Gastroesophageal sphincter (tissue), 4 donors: ENCODE measurements at regions not wholly inside any gene's neighbourhood (a gene's known extent, or its start where the extent isn't known, plus 50 kb on each side); places are given as distances from the start of the nearest gene placed in this dataset.

Experiments used
- ATAC-seq: fragments of 150-250 bp; one replicate; pipeline ENCODE4 v1.9.1; 2016; ENCODE audit warnings: mild to moderate bottlenecking, moderate library complexity
- H3K27ac ChIP-seq, 4 donors: fragments of 200-600 bp; sonication (generic) in 3 of 4; 1 replicate in 3 of 4; 2 replicates in 1 of 4; pipeline ENCODE4 v1.5.1; 2016 to 2019
- H3K27me3 ChIP-seq: fragments of 200-600 bp; sonication (generic); one replicate; pipeline ENCODE4 v1.5.1; 2019
- H3K36me3 ChIP-seq, 2 donors: fragments of 200-600 bp; sonication (generic); one replicate each; pipeline ENCODE4 v1.5.1; 2019; ENCODE audit warnings: control low read depth in 1 of 2
- H3K4me1 ChIP-seq, 3 donors: fragments of 200-600 bp; sonication (generic); 1 replicate in 2 of 3; 2 replicates in 1 of 3; pipeline ENCODE4 v1.5.1; 2016 to 2019; ENCODE audit warnings: control low read depth in 2 of 3
- H3K4me3 ChIP-seq, 2 donors: fragments of 200-600 bp; sonication (generic); one replicate each; pipeline ENCODE4 v1.5.1; 2019; ENCODE audit warnings: mild to moderate bottlenecking in 1 of 2, moderate library complexity in 1 of 2
- H3K9me3 ChIP-seq, 3 donors: fragments of 200-600 bp; sonication (generic); one replicate each; pipeline ENCODE4 v1.5.1; 2017 to 2019; ENCODE audit warnings: control low read depth in 2 of 3
- CTCF ChIP-seq, 4 experiments: fragments of 200-600 bp in 2 of 4; fragments of 450-650 bp in 2 of 4; sonication (generic) in 1 of 4; IDR thresholded peaks; one replicate each; pipeline ENCODE4 v1.5.1; 2017 to 2019; ENCODE audit warnings: antibody characterized with exemption in 4 of 4, mild to moderate bottlenecking in 2 of 4, moderate library complexity in 2 of 4
- EP300 ChIP-seq: sonication (generic); formaldehyde crosslinking; IDR thresholded peaks from one replicate; pipeline ENCODE4 v1.6.1; 2017; ENCODE audit warnings: antibody characterized with exemption, mild to moderate bottlenecking
- POLR2A ChIP-seq, 2 donors: fragments of 450-650 bp; IDR thresholded peaks; one replicate each; pipeline ENCODE4 v1.6.1; 2017; ENCODE audit warnings: antibody characterized with exemption in 2 of 2, mild to moderate bottlenecking in 2 of 2, moderate library complexity in 1 of 2
- POLR2AphosphoS5 ChIP-seq: sonication (generic); formaldehyde crosslinking; IDR thresholded peaks from one replicate; pipeline ENCODE4 v1.6.1; 2017; ENCODE audit warnings: antibody characterized with exemption
- WGBS, 2 donors: methylation state at CpG; one replicate each; pipeline ENCODE4 v1.1.5; 2018; ENCODE audit warnings: low coverage in 1 of 2; 5-methylcytosine and 5-hydroxymethylcytosine counted together

DNA sequence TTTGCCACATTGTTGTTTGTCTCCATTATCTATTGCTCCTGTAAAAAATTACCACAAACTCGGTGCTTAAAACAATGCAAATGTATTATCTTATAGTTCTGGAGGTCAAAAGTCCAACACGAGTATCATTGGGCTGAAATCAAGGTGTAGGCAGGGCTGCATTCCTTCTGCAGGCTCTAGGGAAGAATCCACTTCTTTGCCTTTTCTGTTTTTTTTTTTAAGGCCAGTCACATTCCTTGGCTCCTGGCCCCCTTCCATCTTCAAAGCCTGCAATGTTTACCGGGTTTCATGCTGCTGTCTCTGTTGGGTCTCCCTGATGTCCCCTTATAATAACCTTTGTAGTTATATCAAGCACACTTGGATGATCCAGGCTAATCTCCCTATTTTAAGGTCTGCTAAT lies 212.7 kb downstream of the PTBP2 start:
- Histone ChIP-seq H3K27ac (no peak overlapping the region), H3K9me3 (no peaks in the 10 kb centered on the region), H3K27me3 (no peaks in the 10 kb centered on the region), H3K4me3 (no peak overlapping the region), H3K4me1 (peaks cover 0 to 21% (median 0%) of the 10 kb centered on the region in 3 donors), H3K36me3 (no peaks in the 10 kb centered on the region)
- no peak for ATAC-seq
- WGBS, 2 donors = 40 to 65% methylated on average over 2 to 3 of the region's 3 CpGs
- TF ChIP-seq POLR2A (IDR thresholded peaks at IDR 0.05) = no peak
- no peak for TF ChIP-seq EP300
- TF ChIP-seq POLR2AphosphoS5 = no peak
- TF ChIP-seq CTCF (IDR thresholded peaks at IDR 0.05) = no peak

GRCh38 chr1:96944432-96945092 lies 223.0 kb downstream of the PTBP2 start:
- H3K27me3 ChIP-seq = no peaks in the 10 kb centered on the region
- no peak overlapping the region for H3K4me3 ChIP-seq
- no peaks in the 10 kb centered on the region for H3K4me1 ChIP-seq
- H3K36me3 ChIP-seq = no peaks in the 10 kb centered on the region
- H3K27ac ChIP-seq = no peak overlapping the region
- no peaks in the 10 kb centered on the region for H3K9me3 ChIP-seq
- WGBS, 2 donors = 48 to 53% methylated on average over 2 of the region's 2 CpGs
- no peak for ATAC-seq
- TF ChIP-seq CTCF (IDR thresholded peaks at IDR 0.05) (no peak), POLR2AphosphoS5 (no peak), EP300 (no peak), POLR2A (IDR thresholded peaks at IDR 0.05) (no peak)

- TF ChIP-seq POLR2A (IDR thresholded peaks at IDR 0.05) = no peak
- no peak for TF ChIP-seq CTCF (IDR thresholded peaks at IDR 0.05)
- TF ChIP-seq EP300 = no peak
- no peak for TF ChIP-seq POLR2AphosphoS5
- no peak for ATAC-seq
- WGBS, 2 donors = 92 to 100% methylated on average over 2 to 6 of the region's 6 CpGs
- H3K27me3 ChIP-seq = no peaks in the 10 kb centered on the region
- no peaks in the 10 kb centered on the region for H3K9me3 ChIP-seq
- no peak overlapping the region for H3K4me3 ChIP-seq
- no peak overlapping the region for H3K27ac ChIP-seq
- no peaks in the 10 kb centered on the region for H3K36me3 ChIP-seq
- H3K4me1 ChIP-seq = no peaks in the 10 kb centered on the region
These were observed 224.0 kb downstream of the PTBP2 start for GRCh38 chr1:96945509-96946084.

DNA sequence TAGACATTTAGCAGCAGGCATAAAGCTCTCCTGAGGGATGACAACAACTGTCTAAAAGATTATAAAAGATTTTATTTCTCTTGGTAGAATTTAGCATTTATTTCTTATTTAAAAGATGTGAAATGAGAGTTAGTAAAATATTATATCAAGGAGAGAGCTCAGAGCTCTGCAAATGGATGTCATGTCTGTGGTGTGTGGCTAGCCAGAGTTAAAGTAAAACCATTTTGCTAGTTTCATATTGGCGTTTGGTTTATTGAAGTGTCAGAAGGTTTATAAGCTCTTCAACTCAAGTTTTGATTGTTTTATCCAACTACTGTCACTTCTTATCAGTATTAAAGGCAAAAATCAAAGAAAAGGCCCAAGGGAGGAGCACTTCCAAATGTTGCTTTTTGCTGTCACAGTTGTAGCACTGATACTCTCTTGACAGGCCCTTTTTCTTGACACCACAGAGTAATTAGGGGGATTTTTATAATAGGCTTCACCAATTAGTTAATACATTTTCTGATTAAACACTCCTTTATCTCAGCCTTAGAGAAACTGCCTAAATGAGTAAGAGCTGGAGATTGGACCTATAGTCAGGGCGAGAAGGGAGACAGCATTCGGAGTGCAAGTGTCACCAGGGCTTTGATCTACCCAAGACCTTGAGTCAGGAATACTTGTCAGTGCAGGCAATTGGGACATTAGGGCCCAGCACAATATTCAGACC lies 233.9 kb downstream of the PTBP2 start:
- Histone ChIP-seq H3K27me3 (no peaks in the 10 kb centered on the region), H3K4me3 (no peak overlapping the region), H3K9me3 (no peaks in the 10 kb centered on the region), H3K27ac (no peak overlapping the region), H3K4me1 (no peaks in the 10 kb centered on the region), H3K36me3 (no peaks in the 10 kb centered on the region)
- 51 to 71% methylated on average over 3 of the region's 3 CpGs for WGBS, 2 donors
- no peak for TF ChIP-seq CTCF (IDR thresholded peaks at IDR 0.05)
- no peak for TF ChIP-seq EP300
- no peak for TF ChIP-seq POLR2A (IDR thresholded peaks at IDR 0.05)
- TF ChIP-seq POLR2AphosphoS5 = no peak
- no peak for ATAC-seq
